ENCODE measurements at regions not wholly inside any gene's neighbourhood (a gene's known extent, or its start where the extent isn't known, plus 50 kb on each side); places are given as distances from the start of the nearest gene placed in this dataset.

DNA sequence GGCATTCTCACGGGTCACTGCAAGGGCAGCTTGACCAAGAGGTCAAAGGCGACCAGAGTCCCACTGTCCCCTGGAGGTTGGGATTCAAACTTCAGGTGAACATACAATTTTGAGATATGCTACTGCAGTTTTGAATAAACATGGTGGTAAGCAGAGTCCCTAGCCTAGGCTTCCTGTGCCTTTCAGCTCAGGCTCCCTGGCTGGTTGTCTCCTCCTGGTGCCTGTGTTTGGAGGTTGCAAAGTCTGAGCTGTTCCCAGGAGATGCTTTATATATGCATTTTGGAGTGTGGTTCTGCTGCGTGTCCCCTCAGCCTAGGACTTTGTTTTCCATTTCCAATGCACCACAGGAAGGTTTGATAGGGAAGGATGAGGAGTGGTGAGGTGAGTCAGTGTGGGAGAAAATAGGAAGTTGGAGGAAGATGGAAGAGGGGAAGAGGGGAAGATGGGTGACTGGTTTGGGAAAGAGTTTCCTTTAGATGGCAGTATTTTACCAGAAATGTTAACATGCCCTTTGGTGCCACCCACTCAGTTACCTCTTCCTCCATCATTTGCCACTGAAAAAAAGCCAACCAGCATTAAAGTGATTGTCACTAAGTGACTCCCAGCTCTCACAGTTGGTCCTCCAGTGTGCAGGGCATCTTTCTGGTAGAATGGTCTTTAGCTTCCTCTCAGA lies 211.7 kb upstream of the AGTR2 start:
- TF ChIP-seq POLR2AphosphoS5 (IDR thresholded peaks at IDR 0.05) (no peak), EP300 (IDR thresholded peaks at IDR 0.05; ENCODE audit: low read depth) (no peak)
- TF ChIP-seq, protein P1, sequence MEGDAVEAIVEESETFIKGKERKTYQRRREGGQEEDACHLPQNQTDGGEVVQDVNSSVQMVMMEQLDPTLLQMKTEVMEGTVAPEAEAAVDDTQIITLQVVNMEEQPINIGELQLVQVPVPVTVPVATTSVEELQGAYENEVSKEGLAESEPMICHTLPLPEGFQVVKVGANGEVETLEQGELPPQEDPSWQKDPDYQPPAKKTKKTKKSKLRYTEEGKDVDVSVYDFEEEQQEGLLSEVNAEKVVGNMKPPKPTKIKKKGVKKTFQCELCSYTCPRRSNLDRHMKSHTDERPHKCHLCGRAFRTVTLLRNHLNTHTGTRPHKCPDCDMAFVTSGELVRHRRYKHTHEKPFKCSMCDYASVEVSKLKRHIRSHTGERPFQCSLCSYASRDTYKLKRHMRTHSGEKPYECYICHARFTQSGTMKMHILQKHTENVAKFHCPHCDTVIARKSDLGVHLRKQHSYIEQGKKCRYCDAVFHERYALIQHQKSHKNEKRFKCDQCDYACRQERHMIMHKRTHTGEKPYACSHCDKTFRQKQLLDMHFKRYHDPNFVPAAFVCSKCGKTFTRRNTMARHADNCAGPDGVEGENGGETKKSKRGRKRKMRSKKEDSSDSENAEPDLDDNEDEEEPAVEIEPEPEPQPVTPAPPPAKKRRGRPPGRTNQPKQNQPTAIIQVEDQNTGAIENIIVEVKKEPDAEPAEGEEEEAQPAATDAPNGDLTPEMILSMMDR (IDR thresholded peaks at IDR 0.05): no peak

Data from transverse colon (tissue), 4 donors.